Body of pancreas (tissue), 4 donors: ENCODE measurements at regions not wholly inside any gene's neighbourhood (a gene's known extent, or its start where the extent isn't known, plus 50 kb on each side); places are given as distances from the start of the nearest gene placed in this dataset.
A peak's percentile ranks its signal among the peaks of the same experiment; 100 is the strongest.

Experiments
- ATAC-seq: fragments of 150-250 bp; one replicate; pipeline ENCODE4 v1.9.1; 2016
- DNase-seq, 4 donors: peaks; one replicate each; pipeline ENCODE4 v3.0.0-alpha.2; 2019
- H3K27ac ChIP-seq, 4 donors: fragments of 200-600 bp; sonication (generic); 1 replicate in 3 of 4; 2 replicates in 1 of 4; pipeline versions ENCODE4 v1.5.1 to v1.6.1; 2016 to 2019; ENCODE audit warnings: mild to moderate bottlenecking in 1 of 4, mixed read lengths in 1 of 4, moderate library complexity in 1 of 4
- H3K27me3 ChIP-seq, 2 donors: fragments of 200-600 bp; sonication (generic); one replicate each; pipeline ENCODE4 v1.6.0; 2016; ENCODE audit warnings: mild to moderate bottlenecking in 1 of 2
- H3K36me3 ChIP-seq, 2 donors: fragments of 200-600 bp; sonication (generic); replicated peaks in 1 of 2; 2 replicates each; pipeline ENCODE4 v1.5.1; 2016; ENCODE audit warnings: low read depth in 2 of 2; ENCODE audit not compliant: insufficient read depth in 1 of 2
- H3K4me1 ChIP-seq: fragments of 200-600 bp; sonication (generic); one replicate; pipeline ENCODE4 v1.6.0; 2016
- H3K4me3 ChIP-seq, 2 donors: fragments of 200-600 bp; sonication (generic); 1 replicate in 1 of 2; 2 replicates in 1 of 2; pipeline ENCODE4 v1.5.1; 2016 to 2019
- H3K9me3 ChIP-seq, 3 donors: fragments of 200-600 bp; sonication (generic); 1 replicate in 2 of 3; 2 replicates in 1 of 3; pipeline ENCODE4 v1.5.1; 2016
- POLR2A ChIP-seq, 3 donors: fragments of 450-650 bp; IDR thresholded peaks; one replicate each; pipeline ENCODE4 v1.6.1; 2016; ENCODE audit warnings: antibody characterized with exemption in 3 of 3, mild to moderate bottlenecking in 2 of 3
- WGBS, 2 donors: methylation state at CpG; one replicate each; pipeline ENCODE4 v1.1.5; 2017; 5-methylcytosine and 5-hydroxymethylcytosine counted together
- intact Hi-C: fragments of 100-400 bp; cut with DNase I; formaldehyde crosslinking; loops from one replicate; pipeline ENCODE4 v1.15.1; 2023
- TF ChIP-seq, protein P1 (sequence below), 7 experiments: fragments of 450-650 bp in 4 of 7; fragments of 200-600 bp in 3 of 7; sonication (generic) in 3 of 7; IDR thresholded peaks; one replicate each; pipeline ENCODE4 v1.5.1; 2016 to 2019; ENCODE audit warnings: antibody characterized with exemption in 7 of 7

DNA sequence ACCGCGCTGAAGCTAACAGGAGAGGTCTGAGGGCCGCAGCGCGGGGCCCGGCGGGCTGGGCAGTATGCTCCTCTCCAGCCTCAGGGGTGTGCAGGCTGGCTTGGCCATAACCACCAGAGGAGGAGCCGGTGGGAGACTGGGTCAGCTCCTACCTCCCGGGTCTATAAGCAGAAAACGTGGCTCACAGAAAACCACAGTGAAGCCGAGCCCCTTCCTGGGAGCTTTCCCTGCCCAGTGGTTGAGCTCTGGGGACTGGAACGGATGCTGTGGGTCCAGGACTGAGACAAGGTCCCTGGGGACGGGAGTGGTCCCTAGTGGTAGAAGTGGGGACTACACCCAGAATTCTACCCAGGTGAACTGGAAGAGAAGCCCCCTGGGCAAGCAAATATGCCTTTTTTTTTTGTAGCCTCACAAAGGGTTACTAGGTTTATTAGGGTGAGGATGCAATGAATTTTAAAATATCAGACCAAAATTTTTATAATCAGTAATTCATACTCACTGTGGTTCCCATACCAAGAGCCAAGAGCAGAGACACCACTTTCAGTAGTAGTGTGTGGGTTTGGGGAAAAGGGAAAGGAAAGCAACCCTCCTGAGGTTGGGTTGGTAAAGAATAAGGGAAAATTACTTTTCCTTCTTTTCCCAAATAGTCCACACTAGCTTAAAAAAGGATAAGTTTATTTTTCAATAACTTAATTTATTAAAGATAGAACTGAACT is 67.9 kb upstream of the PRKCQ start:
- H3K4me3 ChIP-seq = no peak overlapping the region
- peak; percentile 55 for ATAC-seq
- H3K27ac ChIP-seq = no peak overlapping the region
- H3K27me3 ChIP-seq = no peaks in the 10 kb centered on the region
- peak; percentile 48 to 65 (median 50) for DNase-seq
- 36 to 48% methylated on average over 12 to 13 of the region's 13 CpGs for WGBS, 2 donors
- H3K9me3 ChIP-seq = no peaks in the 10 kb centered on the region
- intact Hi-C loops = no loop called here
- H3K36me3 ChIP-seq = no peaks in the 10 kb centered on the region
- no peak for TF ChIP-seq POLR2A (IDR thresholded peaks at IDR 0.05)
- TF ChIP-seq, protein P1, sequence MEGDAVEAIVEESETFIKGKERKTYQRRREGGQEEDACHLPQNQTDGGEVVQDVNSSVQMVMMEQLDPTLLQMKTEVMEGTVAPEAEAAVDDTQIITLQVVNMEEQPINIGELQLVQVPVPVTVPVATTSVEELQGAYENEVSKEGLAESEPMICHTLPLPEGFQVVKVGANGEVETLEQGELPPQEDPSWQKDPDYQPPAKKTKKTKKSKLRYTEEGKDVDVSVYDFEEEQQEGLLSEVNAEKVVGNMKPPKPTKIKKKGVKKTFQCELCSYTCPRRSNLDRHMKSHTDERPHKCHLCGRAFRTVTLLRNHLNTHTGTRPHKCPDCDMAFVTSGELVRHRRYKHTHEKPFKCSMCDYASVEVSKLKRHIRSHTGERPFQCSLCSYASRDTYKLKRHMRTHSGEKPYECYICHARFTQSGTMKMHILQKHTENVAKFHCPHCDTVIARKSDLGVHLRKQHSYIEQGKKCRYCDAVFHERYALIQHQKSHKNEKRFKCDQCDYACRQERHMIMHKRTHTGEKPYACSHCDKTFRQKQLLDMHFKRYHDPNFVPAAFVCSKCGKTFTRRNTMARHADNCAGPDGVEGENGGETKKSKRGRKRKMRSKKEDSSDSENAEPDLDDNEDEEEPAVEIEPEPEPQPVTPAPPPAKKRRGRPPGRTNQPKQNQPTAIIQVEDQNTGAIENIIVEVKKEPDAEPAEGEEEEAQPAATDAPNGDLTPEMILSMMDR (IDR thresholded peaks at IDR 0.05) = peak; percentile 50 to 68 (median 64)
- H3K4me1 ChIP-seq = no peaks in the 10 kb centered on the region

DNA sequence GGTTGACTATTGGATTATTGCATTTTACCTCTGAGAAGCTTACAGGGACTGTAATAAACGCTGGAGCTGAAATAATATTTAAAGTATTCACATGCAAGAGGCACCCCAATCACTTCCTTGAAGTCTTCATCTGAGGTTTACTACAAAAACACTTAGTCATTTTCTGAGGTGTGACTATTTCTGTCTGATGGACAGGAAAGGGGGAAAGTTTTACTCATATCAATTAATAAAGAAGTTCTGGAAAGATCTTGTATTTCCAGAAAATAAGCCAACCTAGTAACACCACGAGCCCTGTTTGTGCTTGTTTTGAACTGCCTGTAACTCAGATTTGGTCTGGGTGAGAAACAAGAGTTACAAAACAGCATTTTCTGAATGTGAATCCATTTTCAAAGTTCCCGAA is 63.9 kb upstream of the PRKCQ start:
- intact Hi-C loops = no loop called here
- ATAC-seq = no peak
- TF ChIP-seq POLR2A (IDR thresholded peaks at IDR 0.05) = no peak
- TF ChIP-seq, protein P1 (IDR thresholded peaks at IDR 0.05) = no peak
- H3K36me3 ChIP-seq = no peaks in the 10 kb centered on the region
- H3K9me3 ChIP-seq = no peaks in the 10 kb centered on the region
- DNase-seq = no peak
- H3K27ac ChIP-seq = no peak overlapping the region
- no peaks in the 10 kb centered on the region for H3K27me3 ChIP-seq
- WGBS, 2 donors = 33 to 48% methylated on average over 3 of the region's 3 CpGs
- no peaks in the 10 kb centered on the region for H3K4me1 ChIP-seq
- no peak overlapping the region for H3K4me3 ChIP-seq

- 28 to 54% methylated on average over 5 of the region's 5 CpGs for WGBS, 2 donors
- Histone ChIP-seq H3K4me1 (no peaks in the 10 kb centered on the region), H3K27me3 (no peaks in the 10 kb centered on the region), H3K4me3 (no peak overlapping the region), H3K27ac (no peak overlapping the region), H3K9me3 (no peaks in the 10 kb centered on the region), H3K36me3 (no peaks in the 10 kb centered on the region)
- no peak for DNase-seq
- intact Hi-C loops = no loop called here
- TF ChIP-seq, protein P1 (IDR thresholded peaks at IDR 0.05) = no peak
- no peak for TF ChIP-seq POLR2A (IDR thresholded peaks at IDR 0.05)
- no peak for ATAC-seq
Measured at GRCh38 chr10:6642876-6643275, 62.8 kb upstream of the PRKCQ start.

GRCh38 chr10:6640433-6641040 is 60.5 kb upstream of the PRKCQ start:
- TF ChIP-seq, protein P1 (IDR thresholded peaks at IDR 0.05) = no peak
- no peak for TF ChIP-seq POLR2A (IDR thresholded peaks at IDR 0.05)
- intact Hi-C loops = no loop called here
- no peak overlapping the region for H3K27ac ChIP-seq
- H3K27me3 ChIP-seq = no peaks in the 10 kb centered on the region
- no peak for ATAC-seq
- H3K9me3 ChIP-seq = no peaks in the 10 kb centered on the region
- DNase-seq = no peak
- no peaks in the 10 kb centered on the region for H3K4me1 ChIP-seq
- H3K36me3 ChIP-seq = no peaks in the 10 kb centered on the region
- H3K4me3 ChIP-seq = no peak overlapping the region

DNA sequence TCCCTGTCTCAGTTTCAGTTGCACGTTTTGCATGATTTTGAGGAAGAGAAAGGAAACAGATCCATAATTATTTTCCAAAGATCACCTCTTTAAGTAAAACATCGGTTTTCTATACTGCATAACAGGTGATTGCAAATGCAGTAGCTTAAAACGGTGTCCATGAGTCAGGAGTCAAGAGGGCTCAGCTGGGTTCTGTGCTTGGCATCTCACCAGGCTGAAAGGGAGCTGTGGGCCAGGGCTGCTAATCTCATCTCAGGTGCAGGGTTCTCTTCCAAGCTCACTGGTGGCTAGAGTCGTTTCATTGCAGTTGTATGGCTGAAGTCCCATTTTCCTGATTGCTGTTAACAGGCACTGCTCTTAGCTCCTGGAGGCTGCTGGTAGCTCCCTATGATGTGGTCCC is 57.0 kb upstream of the PRKCQ start:
- DNase-seq (no peak), ATAC-seq (no peak)
- Histone ChIP-seq H3K4me1 (no peaks in the 10 kb centered on the region), H3K36me3 (no peaks in the 10 kb centered on the region), H3K9me3 (no peaks in the 10 kb centered on the region), H3K4me3 (no peak overlapping the region), H3K27me3 (no peaks in the 10 kb centered on the region), H3K27ac (no peak overlapping the region)
- 46 to 47% methylated on average over 3 to 4 of the region's 4 CpGs for WGBS, 2 donors
- no peak for TF ChIP-seq POLR2A (IDR thresholded peaks at IDR 0.05)
- TF ChIP-seq, protein P1 (IDR thresholded peaks at IDR 0.05) = no peak
- intact Hi-C loops = no loop called here
